GM10248 (cell line): ENCODE measurements at regions not wholly inside any gene's neighbourhood (a gene's known extent, or its start where the extent isn't known, plus 50 kb on each side); places are given as distances from the start of the nearest gene placed in this dataset.

Source experiments
- CTCF ChIA-PET: fragments of 300-600 bp; sonication (Branson Sonifier 250); formaldehyde crosslinking; extraction: SDS; loops from one replicate; lab custom pipeline; 2021; ENCODE audit warnings: antibody characterized with exemption; lab: Yijun Ruan, JAX
- POLR2A ChIA-PET: fragments of 350-650 bp; sonication (Branson Sonifier 250); formaldehyde crosslinking; extraction: SDS; loops from one replicate; lab custom pipeline; 2020; ENCODE audit warnings: antibody characterized with exemption; lab: Yijun Ruan, JAX
- DNase-seq: peaks from one replicate; pipeline ENCODE4 v3.0.0; 2012; ENCODE audit errors: extremely low spot score
- TF ChIP-seq, protein P1 (sequence below): IDR thresholded peaks from 2 replicates; pipeline ENCODE4 v1.5.1; 2012; ENCODE audit warnings: mild to moderate bottlenecking, low read depth; ENCODE audit errors: extremely low read depth, missing control alignments, control extremely low read depth

DNA sequence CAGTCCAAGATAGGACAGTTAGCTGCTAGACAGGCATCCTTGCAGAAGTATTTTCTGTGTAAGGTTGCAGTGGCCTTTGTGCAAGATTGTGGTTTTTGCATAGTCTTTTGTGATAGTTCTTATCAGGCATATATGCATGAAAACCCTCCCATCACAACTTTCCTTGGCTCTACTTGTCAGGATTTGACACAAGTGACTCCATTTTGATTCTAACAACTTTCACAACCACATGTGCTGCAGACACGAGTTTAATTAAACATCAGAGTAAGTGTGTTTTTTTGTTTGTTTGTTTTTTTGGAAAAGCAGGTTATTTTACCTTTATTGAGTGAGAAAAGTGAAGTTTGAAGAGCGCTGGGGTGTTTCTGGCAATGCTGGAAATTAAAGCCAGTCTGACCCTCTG is 902.0 kb upstream of the GCFC2 start:
- POLR2A ChIA-PET: no interaction called here
- CTCF ChIA-PET: interaction anchor here (1.4 to 1.9 kb wide), 2 partner anchors 12 to 14 kb away, joined by 5 to 9 read pairs; no protein-coding TSS in a partner anchor
- DNase-seq: no peak
- TF ChIP-seq, protein P1, sequence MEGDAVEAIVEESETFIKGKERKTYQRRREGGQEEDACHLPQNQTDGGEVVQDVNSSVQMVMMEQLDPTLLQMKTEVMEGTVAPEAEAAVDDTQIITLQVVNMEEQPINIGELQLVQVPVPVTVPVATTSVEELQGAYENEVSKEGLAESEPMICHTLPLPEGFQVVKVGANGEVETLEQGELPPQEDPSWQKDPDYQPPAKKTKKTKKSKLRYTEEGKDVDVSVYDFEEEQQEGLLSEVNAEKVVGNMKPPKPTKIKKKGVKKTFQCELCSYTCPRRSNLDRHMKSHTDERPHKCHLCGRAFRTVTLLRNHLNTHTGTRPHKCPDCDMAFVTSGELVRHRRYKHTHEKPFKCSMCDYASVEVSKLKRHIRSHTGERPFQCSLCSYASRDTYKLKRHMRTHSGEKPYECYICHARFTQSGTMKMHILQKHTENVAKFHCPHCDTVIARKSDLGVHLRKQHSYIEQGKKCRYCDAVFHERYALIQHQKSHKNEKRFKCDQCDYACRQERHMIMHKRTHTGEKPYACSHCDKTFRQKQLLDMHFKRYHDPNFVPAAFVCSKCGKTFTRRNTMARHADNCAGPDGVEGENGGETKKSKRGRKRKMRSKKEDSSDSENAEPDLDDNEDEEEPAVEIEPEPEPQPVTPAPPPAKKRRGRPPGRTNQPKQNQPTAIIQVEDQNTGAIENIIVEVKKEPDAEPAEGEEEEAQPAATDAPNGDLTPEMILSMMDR: no peak

DNA sequence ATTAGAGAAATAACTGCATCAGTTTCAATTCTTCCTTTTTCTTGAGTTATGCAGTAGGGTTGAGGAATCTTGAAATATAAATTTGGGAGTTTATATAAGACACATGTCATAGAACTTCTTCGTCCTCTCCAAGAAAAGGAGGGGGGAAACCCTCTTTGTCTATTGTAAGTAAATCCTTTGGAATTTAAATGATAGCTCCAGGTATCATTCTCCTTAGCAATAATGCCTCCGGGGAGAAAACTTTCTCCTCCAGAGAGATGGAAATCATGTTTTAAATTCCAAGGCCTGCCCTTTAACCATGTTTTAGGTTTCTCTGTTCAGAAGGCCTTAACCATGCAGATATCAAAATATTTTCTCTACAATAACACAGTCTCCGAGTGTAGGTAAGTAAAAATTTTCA is 899.7 kb upstream of the GCFC2 start:
- TF ChIP-seq, protein P1: no peak
- no peak for DNase-seq
- CTCF ChIA-PET: no interaction called here
- POLR2A ChIA-PET: no interaction called here

DNA sequence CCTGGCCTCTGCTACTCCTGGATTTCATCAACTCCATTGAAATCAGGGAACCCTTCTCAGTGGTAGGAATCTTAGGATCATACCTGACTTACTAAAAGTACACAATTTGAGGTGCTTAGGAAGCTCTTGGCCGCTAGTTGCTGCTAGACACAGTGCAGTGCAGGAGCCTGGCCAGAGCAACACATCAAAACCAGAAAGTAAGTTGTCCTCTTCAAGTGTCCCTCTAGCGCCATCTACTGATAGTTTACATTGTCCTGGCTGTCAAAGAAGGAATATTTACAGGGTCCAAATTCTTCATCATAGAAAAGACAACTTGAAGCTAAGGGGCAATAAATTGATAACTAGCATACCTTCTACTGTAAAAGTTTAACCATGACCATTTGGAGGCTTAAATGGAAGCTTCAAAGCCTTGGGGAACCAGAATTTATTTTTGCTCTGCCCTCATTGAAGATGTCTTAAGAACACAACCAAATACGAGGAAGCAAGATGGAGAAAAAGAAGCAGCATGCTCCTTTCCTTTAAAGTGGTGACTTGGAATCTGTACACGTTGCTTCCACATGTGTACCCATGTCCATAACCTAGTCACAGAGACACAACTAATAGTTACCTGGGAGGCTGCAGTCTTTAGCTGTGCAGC is 889.1 kb upstream of the GCFC2 start:
- DNase-seq: peak; percentile 53
- ChIA-PET POLR2A (no interaction called here), CTCF (interaction anchor here (0.7 to 4.1 kb wide), 40 partner anchors 9 to 1536 kb away, joined by 3 to 24 read pairs (median 5); no protein-coding TSS in a partner anchor)
- TF ChIP-seq, protein P1: peak; percentile 76

DNA sequence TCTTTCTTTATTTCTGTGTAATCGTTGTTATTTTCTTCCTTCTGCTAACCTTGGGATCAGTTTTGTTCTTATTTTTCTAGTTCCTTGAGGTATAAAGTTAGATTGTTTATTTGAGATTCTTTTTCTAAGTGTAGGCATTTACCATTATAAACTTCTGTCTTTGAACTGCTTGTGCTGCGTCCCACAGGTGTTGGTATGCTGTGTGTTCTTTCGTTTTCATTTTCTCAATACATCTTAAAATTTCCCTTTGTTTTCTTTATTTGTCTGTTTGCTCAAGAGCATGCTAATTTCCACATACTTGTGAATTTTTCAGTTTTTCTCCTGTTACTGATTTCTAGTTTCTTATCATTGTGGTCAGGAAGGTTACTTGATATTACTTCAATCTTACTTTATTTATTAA is 873.8 kb upstream of the GCFC2 start:
- no peak for DNase-seq
- ChIA-PET CTCF (no interaction called here), POLR2A (no interaction called here)
- TF ChIP-seq, protein P1: no peak

DNA sequence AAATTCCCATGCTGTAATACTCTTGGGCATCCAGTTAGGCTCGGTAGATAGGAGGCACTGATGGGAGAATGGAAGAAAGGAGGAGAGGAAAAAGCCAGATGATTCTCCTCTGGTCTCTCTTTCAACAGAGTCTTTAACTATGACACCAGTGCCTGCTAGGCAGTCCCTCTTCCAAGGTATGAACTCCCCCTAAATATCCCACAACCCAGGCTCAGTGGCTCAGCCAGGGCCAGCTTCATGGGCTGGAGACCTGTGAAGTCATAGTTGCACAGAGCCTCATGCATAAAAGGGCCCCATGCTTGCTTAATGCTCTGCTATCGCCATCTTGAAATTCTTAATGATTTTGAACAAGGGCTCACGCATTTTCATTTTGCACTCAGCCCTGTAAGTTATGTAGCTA is 869.2 kb upstream of the GCFC2 start:
- ChIA-PET POLR2A (no interaction called here), CTCF (interaction anchor here (1.3 to 1.6 kb wide), 2 partner anchors 19 to 20 kb away, joined by 4 to 5 read pairs; no protein-coding TSS in a partner anchor)
- DNase-seq: no peak
- TF ChIP-seq, protein P1: no peak

DNA sequence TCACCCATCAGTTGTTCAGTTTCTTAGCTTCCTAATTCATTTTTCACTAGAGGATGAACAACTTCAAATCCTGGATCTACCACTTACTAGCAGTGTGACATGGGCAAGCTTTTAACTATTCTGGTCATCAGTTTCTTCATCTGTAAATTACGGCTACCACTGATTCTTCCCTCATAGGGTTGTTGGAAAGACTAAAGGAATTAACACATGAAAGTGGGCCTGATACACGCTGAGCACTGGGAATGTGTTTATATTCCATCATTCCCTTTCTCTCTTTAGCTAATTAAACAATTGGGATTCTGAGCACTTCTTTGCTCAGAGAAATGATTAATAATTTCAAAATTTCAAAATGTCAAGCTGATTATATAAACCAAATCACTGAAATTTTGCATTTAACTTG is 862.3 kb upstream of the GCFC2 start:
- DNase-seq: no peak
- ChIA-PET CTCF (interaction anchor here (2.0 kb wide), 1 partner anchor 17 kb away, joined by 5 read pairs; no protein-coding TSS in a partner anchor), POLR2A (no interaction called here)
- TF ChIP-seq, protein P1: no peak
